ENCODE measurements at regions not wholly inside any gene's neighbourhood (a gene's known extent, or its start where the extent isn't known, plus 50 kb on each side); places are given as distances from the start of the nearest gene placed in this dataset.

DNA sequence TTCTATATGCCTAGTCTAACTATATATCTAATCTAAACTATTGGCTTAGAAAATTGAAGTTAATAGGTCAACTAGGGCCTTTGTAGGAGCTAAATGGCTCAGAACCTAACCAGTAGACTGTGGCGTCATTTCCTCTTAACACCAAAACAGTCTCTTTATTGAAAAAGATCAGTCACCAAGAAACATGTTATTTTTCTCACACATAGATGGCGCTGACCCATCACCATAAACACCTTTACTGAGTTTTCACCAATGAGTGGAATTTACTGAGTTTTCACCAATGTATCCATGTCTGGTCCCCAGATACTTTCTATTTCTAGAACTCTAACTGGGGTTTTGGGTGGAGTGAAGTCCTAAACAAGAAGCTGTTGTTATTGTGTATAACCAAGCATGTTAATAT lies 636.0 kb downstream of the BCKDHB start:
- intact Hi-C loops (cut with micrococcal nuclease; ENCODE audit: unreplicated experiment) (no loop called here), in situ Hi-C loops (cut with HindIII; ENCODE audit: low pct_unique_long_range_greater_than_20kb, low sequenced_read_pairs) (no loop called here)
- POLR2A ChIA-PET, result no interaction called here
- no peaks in the 10 kb centered on the region for H3K9me3 ChIP-seq (ENCODE audit: control insufficient read depth, insufficient read depth, low read depth, low read length)
- H3K27ac ChIP-seq (ENCODE audit: low read length), result no peak overlapping the region
- CTCF ChIA-PET, result interaction anchor here (0.6 kb wide), 1 partner anchor 16 kb away, joined by 3 read pairs; no protein-coding TSS in a partner anchor
- ATAC-seq, result no peak
- H3K36me3 ChIP-seq (ENCODE audit: control insufficient read depth, insufficient read depth, low read length), result no peaks in the 10 kb centered on the region
- DNase-seq (ENCODE audit: low read depth, low spot score), result no peak
- TF ChIP-seq TCF7L2 (IDR thresholded peaks at IDR 0.05; ENCODE audit: low read depth, low read length), result no peak
- TF ChIP-seq, protein P1, sequence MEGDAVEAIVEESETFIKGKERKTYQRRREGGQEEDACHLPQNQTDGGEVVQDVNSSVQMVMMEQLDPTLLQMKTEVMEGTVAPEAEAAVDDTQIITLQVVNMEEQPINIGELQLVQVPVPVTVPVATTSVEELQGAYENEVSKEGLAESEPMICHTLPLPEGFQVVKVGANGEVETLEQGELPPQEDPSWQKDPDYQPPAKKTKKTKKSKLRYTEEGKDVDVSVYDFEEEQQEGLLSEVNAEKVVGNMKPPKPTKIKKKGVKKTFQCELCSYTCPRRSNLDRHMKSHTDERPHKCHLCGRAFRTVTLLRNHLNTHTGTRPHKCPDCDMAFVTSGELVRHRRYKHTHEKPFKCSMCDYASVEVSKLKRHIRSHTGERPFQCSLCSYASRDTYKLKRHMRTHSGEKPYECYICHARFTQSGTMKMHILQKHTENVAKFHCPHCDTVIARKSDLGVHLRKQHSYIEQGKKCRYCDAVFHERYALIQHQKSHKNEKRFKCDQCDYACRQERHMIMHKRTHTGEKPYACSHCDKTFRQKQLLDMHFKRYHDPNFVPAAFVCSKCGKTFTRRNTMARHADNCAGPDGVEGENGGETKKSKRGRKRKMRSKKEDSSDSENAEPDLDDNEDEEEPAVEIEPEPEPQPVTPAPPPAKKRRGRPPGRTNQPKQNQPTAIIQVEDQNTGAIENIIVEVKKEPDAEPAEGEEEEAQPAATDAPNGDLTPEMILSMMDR (IDR thresholded peaks at IDR 0.05), result peak; percentile 34; the same call in 1 of the 2 replicates
- no peaks in the 10 kb centered on the region for H3K27me3 ChIP-seq (ENCODE audit: control insufficient read depth, insufficient read depth, low read length)
- no peak overlapping the region for H3K4me3 ChIP-seq (ENCODE audit: low read depth in 2 of 2, low read length in 2 of 2)
- no TSS peak for BruUV-seq (replicated peaks)
- H3K4me1 ChIP-seq (ENCODE audit: control insufficient read depth, insufficient read depth, low read length), result no peaks in the 10 kb centered on the region

DNA sequence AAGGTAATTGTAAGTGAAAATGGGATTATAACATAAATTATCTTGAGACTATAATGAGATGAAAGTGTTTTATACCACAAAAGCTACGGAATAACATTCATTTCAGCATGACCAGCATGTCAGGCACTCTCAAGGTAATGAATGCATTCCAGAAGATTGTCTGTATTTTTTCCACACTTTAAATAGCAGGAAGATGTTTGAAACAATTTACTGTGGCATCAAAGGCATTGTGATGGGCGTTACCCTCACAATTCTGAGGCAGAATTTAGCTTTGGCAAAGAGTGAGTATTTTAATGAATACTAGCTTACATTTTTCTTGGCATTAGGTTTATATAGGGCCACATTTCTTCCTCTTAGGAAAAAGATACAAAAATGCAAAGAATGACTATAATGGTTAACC lies 627.2 kb downstream of the BCKDHB start:
- no peaks in the 10 kb centered on the region for H3K27me3 ChIP-seq (ENCODE audit: control insufficient read depth, insufficient read depth, low read length)
- H3K27ac ChIP-seq (ENCODE audit: low read length), result no peak overlapping the region
- no peaks in the 10 kb centered on the region for H3K4me1 ChIP-seq (ENCODE audit: control insufficient read depth, insufficient read depth, low read length)
- no peak for DNase-seq (ENCODE audit: low read depth, low spot score)
- ChIA-PET CTCF (no interaction called here), POLR2A (no interaction called here)
- no peak for TF ChIP-seq TCF7L2 (IDR thresholded peaks at IDR 0.05; ENCODE audit: low read depth, low read length)
- no peak for TF ChIP-seq POLR2AphosphoS5 (IDR thresholded peaks at IDR 0.05; ENCODE audit: low read depth, low read length)
- TF ChIP-seq, protein P2, sequence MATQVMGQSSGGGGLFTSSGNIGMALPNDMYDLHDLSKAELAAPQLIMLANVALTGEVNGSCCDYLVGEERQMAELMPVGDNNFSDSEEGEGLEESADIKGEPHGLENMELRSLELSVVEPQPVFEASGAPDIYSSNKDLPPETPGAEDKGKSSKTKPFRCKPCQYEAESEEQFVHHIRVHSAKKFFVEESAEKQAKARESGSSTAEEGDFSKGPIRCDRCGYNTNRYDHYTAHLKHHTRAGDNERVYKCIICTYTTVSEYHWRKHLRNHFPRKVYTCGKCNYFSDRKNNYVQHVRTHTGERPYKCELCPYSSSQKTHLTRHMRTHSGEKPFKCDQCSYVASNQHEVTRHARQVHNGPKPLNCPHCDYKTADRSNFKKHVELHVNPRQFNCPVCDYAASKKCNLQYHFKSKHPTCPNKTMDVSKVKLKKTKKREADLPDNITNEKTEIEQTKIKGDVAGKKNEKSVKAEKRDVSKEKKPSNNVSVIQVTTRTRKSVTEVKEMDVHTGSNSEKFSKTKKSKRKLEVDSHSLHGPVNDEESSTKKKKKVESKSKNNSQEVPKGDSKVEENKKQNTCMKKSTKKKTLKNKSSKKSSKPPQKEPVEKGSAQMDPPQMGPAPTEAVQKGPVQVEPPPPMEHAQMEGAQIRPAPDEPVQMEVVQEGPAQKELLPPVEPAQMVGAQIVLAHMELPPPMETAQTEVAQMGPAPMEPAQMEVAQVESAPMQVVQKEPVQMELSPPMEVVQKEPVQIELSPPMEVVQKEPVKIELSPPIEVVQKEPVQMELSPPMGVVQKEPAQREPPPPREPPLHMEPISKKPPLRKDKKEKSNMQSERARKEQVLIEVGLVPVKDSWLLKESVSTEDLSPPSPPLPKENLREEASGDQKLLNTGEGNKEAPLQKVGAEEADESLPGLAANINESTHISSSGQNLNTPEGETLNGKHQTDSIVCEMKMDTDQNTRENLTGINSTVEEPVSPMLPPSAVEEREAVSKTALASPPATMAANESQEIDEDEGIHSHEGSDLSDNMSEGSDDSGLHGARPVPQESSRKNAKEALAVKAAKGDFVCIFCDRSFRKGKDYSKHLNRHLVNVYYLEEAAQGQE (IDR thresholded peaks at IDR 0.05; ENCODE audit: insufficient read depth in 1 of 2, low read depth in 2 of 2, low read length in 1 of 2), result no peak
- no TSS peak for BruUV-seq (replicated peaks)
- no peak for ATAC-seq
- intact Hi-C loops (cut with micrococcal nuclease; ENCODE audit: unreplicated experiment), result no loop called here
- H3K9me3 ChIP-seq (ENCODE audit: control insufficient read depth, insufficient read depth, low read depth, low read length), result no peaks in the 10 kb centered on the region
- no peak overlapping the region for H3K4me3 ChIP-seq (ENCODE audit: low read depth in 2 of 2, low read length in 2 of 2)
- in situ Hi-C loops (cut with HindIII; ENCODE audit: low pct_unique_long_range_greater_than_20kb, low sequenced_read_pairs), result no loop called here
- no peaks in the 10 kb centered on the region for H3K36me3 ChIP-seq (ENCODE audit: control insufficient read depth, insufficient read depth, low read length)

DNA sequence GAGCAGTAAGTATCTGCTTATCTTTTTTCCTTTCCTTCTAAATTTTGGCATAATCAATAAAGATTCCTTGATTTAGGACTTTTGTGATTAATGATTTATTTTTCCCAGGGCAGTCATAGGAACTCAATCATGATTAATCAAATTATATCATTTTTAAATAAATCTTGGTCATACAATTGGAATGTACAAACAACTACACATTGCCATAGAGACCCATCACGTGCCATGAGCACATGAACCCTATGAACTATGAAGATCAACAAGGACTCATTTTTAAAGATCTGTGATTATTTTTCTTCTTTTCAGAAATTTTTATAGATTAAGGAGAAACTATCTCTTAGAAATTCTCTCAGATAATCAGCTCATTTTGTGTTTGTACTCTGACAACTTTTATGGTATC lies 622.4 kb downstream of the BCKDHB start:
- in situ Hi-C loops (cut with HindIII; ENCODE audit: low pct_unique_long_range_greater_than_20kb, low sequenced_read_pairs) (no loop called here), intact Hi-C loops (cut with micrococcal nuclease; ENCODE audit: unreplicated experiment) (no loop called here)
- no peak overlapping the region for H3K27ac ChIP-seq (ENCODE audit: low read length)
- no peak for ATAC-seq
- no peaks in the 10 kb centered on the region for H3K4me1 ChIP-seq (ENCODE audit: control insufficient read depth, insufficient read depth, low read length)
- no peaks in the 10 kb centered on the region for H3K9me3 ChIP-seq (ENCODE audit: control insufficient read depth, insufficient read depth, low read depth, low read length)
- H3K36me3 ChIP-seq (ENCODE audit: control insufficient read depth, insufficient read depth, low read length), result no peaks in the 10 kb centered on the region; the same call in 1 of the 2 replicates
- BruUV-seq (replicated peaks), result no TSS peak
- TF ChIP-seq, protein P2 (IDR thresholded peaks at IDR 0.05; ENCODE audit: insufficient read depth in 1 of 2, low read depth in 2 of 2, low read length in 1 of 2), result no peak
- TF ChIP-seq TCF7L2 (IDR thresholded peaks at IDR 0.05; ENCODE audit: low read depth, low read length), result no peak
- TF ChIP-seq, protein P1 (IDR thresholded peaks at IDR 0.05), result no peak
- TF ChIP-seq POLR2AphosphoS5 (IDR thresholded peaks at IDR 0.05; ENCODE audit: low read depth, low read length), result no peak
- TF ChIP-seq SIN3A (IDR thresholded peaks at IDR 0.05; ENCODE audit: borderline replicate concordance, insufficient read depth, low read depth, low read length), result no peak
- H3K4me3 ChIP-seq (ENCODE audit: low read depth in 2 of 2, low read length in 2 of 2), result no peak overlapping the region
- ChIA-PET POLR2A (no interaction called here), CTCF (no interaction called here)
- no peak for DNase-seq (ENCODE audit: low read depth, low spot score)
- H3K27me3 ChIP-seq (ENCODE audit: control insufficient read depth, insufficient read depth, low read length), result no peaks in the 10 kb centered on the region
